IPS DF 19.7 (cell line): ENCODE measurements at regions not wholly inside any gene's neighbourhood (a gene's known extent, or its start where the extent isn't known, plus 50 kb on each side); places are given as distances from the start of the nearest gene placed in this dataset.

Experiments used
- DNase-seq: peaks from one replicate; pipeline ENCODE4 v3.0.0-alpha.2; 2013; ENCODE audit warnings: low read depth, low spot score

DNA sequence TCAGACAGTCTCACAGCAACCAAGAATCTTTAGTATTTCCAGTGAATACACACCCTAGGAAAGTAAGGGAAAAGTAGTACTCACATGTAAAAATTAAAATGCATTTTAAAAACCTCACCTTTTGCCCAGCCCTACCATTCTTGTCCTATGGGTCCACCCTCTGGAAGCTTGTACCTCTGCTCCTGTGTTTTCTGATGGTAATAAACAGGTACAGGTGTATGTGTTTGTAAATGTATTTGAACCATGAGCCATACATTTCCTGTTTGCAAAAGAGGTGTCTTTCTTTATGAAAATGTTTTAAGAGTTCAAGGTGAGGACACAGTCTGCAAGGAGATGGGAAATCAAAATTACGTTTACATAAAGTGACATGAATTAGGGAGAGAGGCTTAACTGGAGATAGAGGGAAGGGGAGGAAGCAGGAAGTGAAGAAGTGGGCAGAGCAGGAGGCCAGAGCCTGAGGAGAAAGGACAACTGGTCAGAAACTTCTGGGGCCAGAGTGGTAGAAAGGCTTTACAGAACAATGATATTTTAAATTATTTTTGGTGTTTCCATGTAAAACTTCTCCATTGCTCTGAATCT lies 52.0 kb upstream of the IVNS1ABP start:
- DNase-seq = no peak

DNA sequence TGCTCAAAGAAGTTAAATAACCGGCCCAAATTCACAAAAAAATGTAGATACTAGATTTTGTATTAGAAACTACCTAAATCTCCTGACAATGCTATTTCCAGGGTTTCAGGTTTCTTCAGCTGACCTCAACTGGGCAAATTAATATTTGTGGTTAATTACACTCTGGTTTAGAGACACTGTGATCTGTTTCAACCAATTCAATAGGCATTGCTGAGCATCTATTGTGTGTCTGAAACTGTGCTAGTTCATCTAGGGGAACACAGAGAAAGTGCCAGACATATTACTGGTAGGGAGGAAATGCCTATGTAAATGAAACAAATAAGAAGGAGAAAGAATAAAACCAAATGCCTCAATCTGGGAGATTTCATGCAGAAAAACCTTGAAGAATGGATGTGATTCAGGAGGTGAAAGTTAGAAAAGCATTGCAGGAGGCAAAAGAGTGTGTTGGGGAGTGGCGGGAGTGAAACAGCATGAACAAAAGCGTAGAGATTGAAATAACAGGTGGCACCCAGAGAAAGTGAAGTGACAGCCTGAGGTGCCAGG lies 51.3 kb upstream of the IVNS1ABP start:
- DNase-seq = no peak

DNA sequence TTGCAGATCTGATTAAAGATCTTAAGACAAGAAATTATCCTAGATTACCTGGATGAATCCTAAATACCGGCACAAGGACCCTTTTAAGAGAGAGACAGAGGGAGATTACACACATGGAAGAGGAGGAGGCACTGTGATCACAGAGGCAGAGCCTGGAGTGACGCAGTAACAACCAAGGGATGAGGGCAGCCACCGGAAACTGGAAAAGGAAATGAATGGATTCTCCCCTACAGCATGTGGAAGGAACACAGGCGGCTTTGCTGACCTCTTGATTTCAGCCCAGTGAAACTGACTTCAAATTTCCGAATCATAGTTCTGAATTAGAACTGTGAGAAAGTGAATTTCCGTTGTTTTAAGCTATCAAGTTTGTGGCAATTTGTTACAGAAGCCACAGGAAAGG lies 50.2 kb upstream of the IVNS1ABP start:
- no peak for DNase-seq
